Upper lobe of left lung (tissue), 6 donors: ENCODE measurements at regions not wholly inside any gene's neighbourhood (a gene's known extent, or its start where the extent isn't known, plus 50 kb on each side); places are given as distances from the start of the nearest gene placed in this dataset.

Source experiments
- ATAC-seq, 2 donors: fragments of 200-7000 bp; cut with Tn5 transposase; one replicate each; pipeline ENCODE4 v1.9.1; 2022; ENCODE audit warnings: mild to moderate bottlenecking in 2 of 2, moderate library complexity in 2 of 2; ENCODE audit not compliant: low FRiP score in 2 of 2
- DNase-seq, 2 donors: peaks; one replicate each; pipeline ENCODE4 v3.0.0-alpha.2; 2019 to 2020
- H3K27ac ChIP-seq, 4 donors: fragments of 200-600 bp; sonication (generic); one replicate each; pipeline ENCODE4 v1.5.1; 2016 to 2019
- H3K27me3 ChIP-seq, 4 donors: fragments of 200-600 bp; sonication (generic); one replicate each; pipeline ENCODE4 v1.5.1; 2017 to 2019
- H3K36me3 ChIP-seq, 4 donors: fragments of 200-600 bp; sonication (generic); one replicate each; pipeline ENCODE4 v1.5.1; 2016 to 2019
- H3K4me1 ChIP-seq, 4 donors: fragments of 200-600 bp; sonication (generic); one replicate each; pipeline ENCODE4 v1.5.1; 2018 to 2019
- H3K4me3 ChIP-seq, 4 donors: fragments of 200-600 bp; sonication (generic); one replicate each; pipeline ENCODE4 v1.5.1; 2017 to 2019; ENCODE audit warnings: mild to moderate bottlenecking in 2 of 4, moderate library complexity in 1 of 4
- H3K9me3 ChIP-seq, 4 donors: fragments of 200-600 bp; sonication (generic); one replicate each; pipeline ENCODE4 v1.5.1; 2018 to 2019
- CTCF ChIP-seq, 6 experiments: fragments of 450-650 bp in 4 of 6; fragments of 200-600 bp in 2 of 6; sonication (generic) in 2 of 6; IDR thresholded peaks; one replicate each; pipeline ENCODE4 v1.5.1; 2016 to 2019; ENCODE audit warnings: antibody characterized with exemption in 6 of 6
- EP300 ChIP-seq, 4 donors: sonication (generic); formaldehyde crosslinking; IDR thresholded peaks; one replicate each; pipeline ENCODE4 v1.5.1; 2017; ENCODE audit warnings: antibody characterized with exemption in 4 of 4, control low read depth in 2 of 4
- POLR2A ChIP-seq, 4 donors: fragments of 450-650 bp; IDR thresholded peaks; one replicate each; pipeline ENCODE4 v1.5.1; 2016 to 2017; ENCODE audit warnings: antibody characterized with exemption in 4 of 4, mild to moderate bottlenecking in 2 of 4
- POLR2AphosphoS5 ChIP-seq, 2 donors: sonication (generic); formaldehyde crosslinking; IDR thresholded peaks; one replicate each; pipeline ENCODE4 v1.5.1; 2017; ENCODE audit warnings: antibody characterized with exemption in 2 of 2
- WGBS, 2 donors: methylation state at CpG; one replicate each; pipeline ENCODE4 v1.1.5; 2017 to 2018; 5-methylcytosine and 5-hydroxymethylcytosine counted together
- donor health status: DM: no; HTN: no; CAD: no; lungs with moderate emphysema.
- donor health status: DM: no; HTN: yes; CAD: no; lungs with severe emphysema.

GRCh38 chr13:105763851-105764250 is 771.6 kb downstream of the EFNB2 start:
- DNase-seq (no peak), ATAC-seq (no peak)
- H3K9me3 ChIP-seq: no peaks in the 10 kb centered on the region
- H3K4me3 ChIP-seq: no peak overlapping the region
- WGBS, 2 donors: 92 to 96% methylated on average over 2 of the region's 2 CpGs
- no peaks in the 10 kb centered on the region for H3K4me1 ChIP-seq
- no peaks in the 10 kb centered on the region for H3K27me3 ChIP-seq
- H3K27ac ChIP-seq: no peak overlapping the region
- TF ChIP-seq EP300 (IDR thresholded peaks at IDR 0.05): no peak
- no peak for TF ChIP-seq CTCF (IDR thresholded peaks at IDR 0.05)
- no peak for TF ChIP-seq POLR2AphosphoS5 (IDR thresholded peaks at IDR 0.05)
- no peak for TF ChIP-seq POLR2A (IDR thresholded peaks at IDR 0.05)
- no peaks in the 10 kb centered on the region for H3K36me3 ChIP-seq

- H3K36me3 ChIP-seq: no peaks in the 10 kb centered on the region
- no peaks in the 10 kb centered on the region for H3K9me3 ChIP-seq
- H3K4me1 ChIP-seq: no peaks in the 10 kb centered on the region
- no peaks in the 10 kb centered on the region for H3K27me3 ChIP-seq
- 95 to 96% methylated on average over 4 of the region's 4 CpGs for WGBS, 2 donors
- ATAC-seq: no peak
- TF ChIP-seq POLR2A (IDR thresholded peaks at IDR 0.05): no peak
- TF ChIP-seq POLR2AphosphoS5 (IDR thresholded peaks at IDR 0.05): no peak
- TF ChIP-seq EP300 (IDR thresholded peaks at IDR 0.05): no peak
- TF ChIP-seq CTCF (IDR thresholded peaks at IDR 0.05): no peak
- no peak overlapping the region for H3K4me3 ChIP-seq
- H3K27ac ChIP-seq: no peak overlapping the region
- no peak for DNase-seq
Observed at GRCh38 chr13:105762096-105762495, 773.4 kb downstream of the EFNB2 start.

GRCh38 chr13:105758918-105759860 is 776.3 kb downstream of the EFNB2 start:
- TF ChIP-seq EP300 (IDR thresholded peaks at IDR 0.05): no peak
- Histone ChIP-seq H3K27ac (no peak overlapping the region), H3K4me1 (no peaks in the 10 kb centered on the region), H3K36me3 (no peaks in the 10 kb centered on the region), H3K9me3 (no peaks in the 10 kb centered on the region), H3K4me3 (no peak overlapping the region), H3K27me3 (no peaks in the 10 kb centered on the region)
- ATAC-seq (no peak), DNase-seq (no peak)
- 88 to 93% methylated on average over 6 of the region's 6 CpGs for WGBS, 2 donors

GRCh38 chr13:105740739-105741138 is 794.7 kb downstream of the EFNB2 start:
- Histone ChIP-seq H3K4me3 (no peak overlapping the region), H3K4me1 (no peaks in the 10 kb centered on the region), H3K9me3 (no peaks in the 10 kb centered on the region), H3K27ac (no peak overlapping the region), H3K36me3 (no peaks in the 10 kb centered on the region), H3K27me3 (no peaks in the 10 kb centered on the region)
- DNase-seq: no peak
- TF ChIP-seq EP300 (IDR thresholded peaks at IDR 0.05): no peak
- TF ChIP-seq POLR2A (IDR thresholded peaks at IDR 0.05): no peak
- TF ChIP-seq POLR2AphosphoS5 (IDR thresholded peaks at IDR 0.05): no peak
- TF ChIP-seq CTCF (IDR thresholded peaks at IDR 0.05): no peak
- 29 to 31% methylated on average over 6 of the region's 6 CpGs for WGBS, 2 donors
- no peak for ATAC-seq

GRCh38 chr13:105737688-105738087 is 797.8 kb downstream of the EFNB2 start:
- Histone ChIP-seq H3K27me3 (no peaks in the 10 kb centered on the region), H3K9me3 (no peaks in the 10 kb centered on the region), H3K4me3 (no peak overlapping the region), H3K4me1 (no peaks in the 10 kb centered on the region), H3K36me3 (no peaks in the 10 kb centered on the region), H3K27ac (no peak overlapping the region)
- ATAC-seq (no peak), DNase-seq (no peak)
- TF ChIP-seq POLR2AphosphoS5 (IDR thresholded peaks at IDR 0.05): no peak
- no peak for TF ChIP-seq POLR2A (IDR thresholded peaks at IDR 0.05)
- no peak for TF ChIP-seq CTCF (IDR thresholded peaks at IDR 0.05)
- TF ChIP-seq EP300 (IDR thresholded peaks at IDR 0.05): no peak
- 89 to 98% methylated on average over 1 of the region's 1 CpG for WGBS, 2 donors
